Activated CD4-positive, alpha-beta T cell treated with anti-CD3 and anti-CD28 coated beads for 36 hours (primary cell): ENCODE measurements at regions not wholly inside any gene's neighbourhood (a gene's known extent, or its start where the extent isn't known, plus 50 kb on each side); places are given as distances from the start of the nearest gene placed in this dataset.
"Not testable (repeated sequence)": the region's sequence is repeated elsewhere in the genome, so short reads cannot be mapped to it uniquely, and the experiment has no call there.

ENCODE experiments used
- ATAC-seq: fragments of 200-7000 bp; cut with Tn5 transposase; one replicate; pipeline ENCODE4 v1.10.0; 2021; ENCODE audit warnings: mild to moderate bottlenecking, moderate library complexity
- CTCF ChIA-PET: fragments of 350-600 bp; sonication (Branson Sonifier 250); formaldehyde crosslinking; loops from one replicate; lab custom pipeline; 2021; ENCODE audit warnings: antibody characterized with exemption; lab: Charles Lee
- POLR2A ChIA-PET: fragments of 350-600 bp; sonication (Branson Sonifier 250); formaldehyde crosslinking; loops from one replicate; lab custom pipeline; 2021; ENCODE audit warnings: antibody characterized with exemption, inconsistent platforms; lab: Charles Lee
- DNase-seq: peaks from one replicate; pipeline ENCODE4 v3.0.0-alpha.2; 2020
- H3K27ac Mint-ChIP-seq: one replicate; pipeline ENCODE4 v1.8.0; 2021; ENCODE audit warnings: mixed read lengths
- H3K27me3 Mint-ChIP-seq: one replicate; pipeline ENCODE4 v1.8.0; 2021; ENCODE audit warnings: mixed read lengths
- H3K36me3 Mint-ChIP-seq: one replicate; pipeline ENCODE4 v1.8.0; 2021; ENCODE audit warnings: low read depth, mixed read lengths
- H3K4me1 Mint-ChIP-seq: one replicate; pipeline ENCODE4 v1.8.0; 2021; ENCODE audit warnings: mixed read lengths
- H3K4me3 Mint-ChIP-seq: one replicate; pipeline ENCODE4 v1.8.0; 2021; ENCODE audit warnings: mild to moderate bottlenecking, moderate library complexity, mixed read lengths
- H3K9me3 Mint-ChIP-seq: one replicate; pipeline ENCODE4 v1.8.0; 2021; ENCODE audit warnings: low read depth, mixed read lengths
- intact Hi-C, 2 experiments: fragments of 100-400 bp; cut with DNase I in 1 of 2; cut with micrococcal nuclease in 1 of 2; formaldehyde crosslinking; loops; one replicate each; pipeline versions ENCODE4 v1.14.2 to v1.15.1; 2022 to 2024; cut with DNase I, micrococcal nuclease

DNA sequence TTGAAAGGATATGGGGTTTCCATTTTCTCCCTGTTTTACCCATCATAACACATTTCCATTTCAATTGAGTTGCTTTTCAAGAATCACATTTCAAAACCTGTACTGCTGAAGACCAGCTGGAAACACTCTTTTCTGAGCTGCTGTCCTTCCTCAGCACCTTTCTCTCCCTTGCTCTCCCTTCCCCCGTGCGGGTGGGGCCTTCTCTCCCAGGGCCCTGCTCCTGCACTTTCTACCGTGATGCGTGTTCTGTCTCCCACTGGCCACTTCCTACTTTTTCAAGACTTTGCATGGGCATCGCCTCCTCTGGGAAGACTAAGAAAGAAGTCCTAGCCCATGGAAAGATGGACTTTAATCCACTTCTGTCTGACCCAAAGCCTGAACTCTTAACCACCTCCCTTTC lies 390.4 kb downstream of the PTPRU start:
- DNase-seq (no peak), ATAC-seq (no peak)
- ChIA-PET CTCF (no interaction called here), POLR2A (no interaction called here)
- no peak overlapping the region for H3K4me3 Mint-ChIP-seq
- H3K27ac Mint-ChIP-seq = no peak overlapping the region
- H3K36me3 Mint-ChIP-seq = no peaks in the 10 kb centered on the region
- intact Hi-C loops = no loop called here
- H3K27me3 Mint-ChIP-seq = peaks cover 7% of the 10 kb centered on the region
- peaks cover 2% of the 10 kb centered on the region for H3K9me3 Mint-ChIP-seq
- no peaks in the 10 kb centered on the region for H3K4me1 Mint-ChIP-seq

DNA sequence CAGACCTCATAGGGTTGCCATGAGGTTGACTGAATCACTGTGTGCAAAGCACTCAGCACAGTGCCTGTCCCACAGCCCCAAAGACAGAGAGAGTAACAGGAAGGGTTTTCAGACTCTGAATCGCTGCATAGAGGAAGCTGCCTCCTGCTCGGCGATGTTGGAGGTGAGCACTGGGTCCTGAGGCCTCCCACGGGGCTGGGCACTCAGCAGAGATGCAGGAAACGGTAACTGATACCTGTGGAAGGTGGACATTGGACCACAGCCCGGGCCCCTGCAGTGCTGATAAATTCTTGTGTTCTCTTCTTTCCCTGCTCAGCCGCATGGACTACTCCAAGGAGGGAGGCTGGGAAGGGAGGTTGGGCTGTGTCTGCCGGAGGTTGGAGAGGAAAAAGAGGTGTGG lies 389.7 kb downstream of the PTPRU start:
- H3K27ac Mint-ChIP-seq = no peak overlapping the region
- intact Hi-C loops = no loop called here
- no peaks in the 10 kb centered on the region for H3K36me3 Mint-ChIP-seq
- peaks cover 10% of the 10 kb centered on the region for H3K27me3 Mint-ChIP-seq
- H3K4me3 Mint-ChIP-seq = no peak overlapping the region
- ChIA-PET POLR2A (no interaction called here), CTCF (no interaction called here)
- ATAC-seq (no peak), DNase-seq (no peak)
- H3K9me3 Mint-ChIP-seq = peaks cover 2% of the 10 kb centered on the region
- no peaks in the 10 kb centered on the region for H3K4me1 Mint-ChIP-seq

DNA sequence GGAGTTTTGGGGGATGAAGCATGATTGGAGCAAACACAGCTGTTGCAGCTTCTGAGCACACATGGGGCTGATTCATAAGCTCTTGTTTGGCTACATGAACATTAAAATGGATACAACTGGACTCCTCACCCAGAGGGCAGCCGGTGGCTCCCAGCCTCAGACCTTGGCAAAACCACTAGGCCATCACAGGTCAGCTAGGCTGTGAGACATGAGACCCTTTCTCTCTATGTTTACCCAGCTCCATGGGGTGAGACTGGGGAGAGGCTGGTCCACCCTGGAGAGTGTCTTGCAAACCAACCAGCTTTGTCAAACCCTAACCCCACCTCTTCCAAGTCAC lies 388.7 kb downstream of the PTPRU start:
- CTCF ChIA-PET = interaction anchor here (0.7 kb wide), 1 partner anchor 19 kb away, joined by 3 read pairs; no protein-coding TSS in a partner anchor
- POLR2A ChIA-PET = no interaction called here
- no peak for DNase-seq
- no peak for ATAC-seq
- Mint-ChIP-seq H3K27ac (no peak overlapping the region), H3K4me1 (no peaks in the 10 kb centered on the region), H3K9me3 (peaks cover 2% of the 10 kb centered on the region), H3K36me3 (no peaks in the 10 kb centered on the region), H3K4me3 (no peak overlapping the region), H3K27me3 (peaks cover 10% of the 10 kb centered on the region)
- intact Hi-C loops = no loop called here

GRCh38 chr1:29624320-29625083 lies 388.2 kb downstream of the PTPRU start:
- POLR2A ChIA-PET = no interaction called here

GRCh38 chr1:29623501-29623900 lies 387.2 kb downstream of the PTPRU start:
- Mint-ChIP-seq H3K4me3 (no peak overlapping the region), H3K36me3 (no peaks in the 10 kb centered on the region), H3K9me3 (peaks cover 2% of the 10 kb centered on the region), H3K27me3 (peaks cover 7% of the 10 kb centered on the region), H3K27ac (no peak overlapping the region), H3K4me1 (no peaks in the 10 kb centered on the region)
- ChIA-PET CTCF (interaction anchor here (1.2 kb wide), 1 partner anchor 12 kb away, joined by 3 read pairs; no protein-coding TSS in a partner anchor), POLR2A (no interaction called here)
- intact Hi-C loops = no loop called here
- DNase-seq = no peak
- ATAC-seq = no peak

More at GRCh38 chr1:29624320-29625083, 388.2 kb downstream of the PTPRU start:
- DNase-seq (no peak), ATAC-seq (no peak)
- no peak overlapping the region for H3K27ac Mint-ChIP-seq
- H3K9me3 Mint-ChIP-seq = peaks cover 2% of the 10 kb centered on the region
- intact Hi-C loops = no loop called here
- H3K4me3 Mint-ChIP-seq = no peak overlapping the region
- CTCF ChIA-PET = interaction anchor here (0.7 kb wide), 1 partner anchor 20 kb away, joined by 3 read pairs; no protein-coding TSS in a partner anchor
- no peaks in the 10 kb centered on the region for H3K36me3 Mint-ChIP-seq
- H3K4me1 Mint-ChIP-seq = no peaks in the 10 kb centered on the region
- peaks cover 10% of the 10 kb centered on the region for H3K27me3 Mint-ChIP-seq

- ChIA-PET CTCF (interaction anchor here (1.2 kb wide), 1 partner anchor 10 kb away, joined by 3 read pairs; no protein-coding TSS in a partner anchor), POLR2A (no interaction called here)
- Mint-ChIP-seq H3K27me3 (peaks cover 7% of the 10 kb centered on the region), H3K9me3 (no peaks in the 10 kb centered on the region), H3K36me3 (no peaks in the 10 kb centered on the region), H3K4me3 (no peak overlapping the region), H3K4me1 (no peaks in the 10 kb centered on the region), H3K27ac (no peak overlapping the region)
- ATAC-seq (no peak), DNase-seq (no peak)
- intact Hi-C loops = no loop called here
Measured at GRCh38 chr1:29621826-29622435, 385.6 kb downstream of the PTPRU start.

- intact Hi-C loops = no loop called here
- no peaks in the 10 kb centered on the region for H3K4me1 Mint-ChIP-seq
- H3K27me3 Mint-ChIP-seq = peaks cover 12% of the 10 kb centered on the region
- POLR2A ChIA-PET = no interaction called here
- H3K9me3 Mint-ChIP-seq = no peaks in the 10 kb centered on the region
- DNase-seq (no peak), ATAC-seq (no peak)
- no peak overlapping the region for H3K27ac Mint-ChIP-seq
- H3K4me3 Mint-ChIP-seq = no peak overlapping the region
- CTCF ChIA-PET = no interaction called here
- no peaks in the 10 kb centered on the region for H3K36me3 Mint-ChIP-seq
Measured at GRCh38 chr1:29620631-29621030, 384.3 kb downstream of the PTPRU start.

DNA sequence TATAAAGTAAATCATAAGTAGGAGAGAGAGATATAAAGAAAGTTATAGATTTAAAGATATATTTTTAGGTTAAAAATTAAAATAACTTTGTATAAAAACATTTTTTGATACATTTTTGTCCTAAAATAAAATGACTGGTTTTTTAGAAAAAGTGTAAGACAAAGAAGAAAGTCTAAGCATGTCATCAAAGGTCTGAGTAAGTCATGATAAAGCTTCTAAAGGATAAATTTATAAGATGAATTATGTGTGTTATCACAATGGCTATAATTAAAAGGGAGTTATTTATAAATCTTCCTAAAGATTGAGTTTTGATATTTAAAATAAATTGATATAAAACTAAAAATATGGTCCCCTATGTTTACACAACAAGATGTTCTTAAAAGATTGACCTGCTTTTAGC lies 370.9 kb downstream of the PTPRU start:
- no peaks in the 10 kb centered on the region for H3K9me3 Mint-ChIP-seq
- ATAC-seq (no peak), DNase-seq (no peak)
- ChIA-PET CTCF (interaction anchor here (0.6 kb wide), 1 partner anchor 1112 kb away, joined by 3 read pairs; no protein-coding TSS in a partner anchor), POLR2A (no interaction called here)
- H3K4me3 Mint-ChIP-seq = no peak overlapping the region
- no peaks in the 10 kb centered on the region for H3K36me3 Mint-ChIP-seq
- H3K27ac Mint-ChIP-seq = no peak overlapping the region
- no peaks in the 10 kb centered on the region for H3K4me1 Mint-ChIP-seq
- intact Hi-C loops = no loop called here
- H3K27me3 Mint-ChIP-seq = peaks cover 10% of the 10 kb centered on the region

DNA sequence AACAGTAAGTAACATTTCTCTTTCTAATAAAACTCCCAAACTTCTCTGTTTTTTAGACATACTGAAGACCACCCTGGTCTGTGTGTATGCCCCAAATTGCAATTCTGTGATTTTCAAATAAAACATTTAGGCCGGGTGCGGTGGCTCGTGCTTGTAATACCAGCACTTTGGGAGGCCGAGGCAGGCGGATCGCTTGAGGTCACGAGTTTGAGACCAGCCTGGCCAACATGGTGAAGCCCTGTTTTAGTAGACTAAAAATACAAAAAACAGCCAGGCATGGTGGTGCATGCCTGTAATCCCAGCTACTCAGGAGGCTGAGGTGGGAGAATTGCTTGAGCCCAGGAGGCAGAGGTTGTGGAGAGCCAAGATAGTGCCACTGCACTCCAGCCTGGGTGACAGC lies 368.5 kb downstream of the PTPRU start:
- H3K9me3 Mint-ChIP-seq, intact Hi-C loops, DNase-seq, POLR2A ChIA-PET, H3K36me3 Mint-ChIP-seq, CTCF ChIA-PET, H3K4me3 Mint-ChIP-seq, H3K4me1 Mint-ChIP-seq, H3K27ac Mint-ChIP-seq, ATAC-seq: not testable (repeated sequence)
- peaks cover 12% of the 10 kb centered on the region for H3K27me3 Mint-ChIP-seq

DNA sequence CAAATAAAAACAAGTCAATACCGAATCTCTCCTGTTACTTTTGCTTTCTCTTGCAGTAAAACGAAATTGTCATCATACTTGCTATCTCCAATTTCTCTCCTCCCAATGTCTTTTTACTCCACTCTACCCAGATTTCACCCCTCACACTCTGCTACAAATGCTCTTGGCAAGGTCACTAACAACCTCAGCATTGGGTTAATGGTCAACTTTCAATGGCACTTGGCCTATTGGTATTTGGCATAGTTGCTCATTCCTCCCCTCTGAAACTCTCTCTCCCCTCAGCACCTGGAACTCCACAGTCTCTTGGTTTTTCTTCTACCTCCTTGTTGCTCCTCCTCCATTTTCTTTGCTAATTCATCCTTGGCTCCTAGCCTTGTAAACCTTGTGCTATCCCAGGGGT lies 367.3 kb downstream of the PTPRU start:
- POLR2A ChIA-PET = no interaction called here
- Mint-ChIP-seq H3K4me1 (no peaks in the 10 kb centered on the region), H3K4me3 (no peak overlapping the region), H3K9me3 (no peaks in the 10 kb centered on the region), H3K36me3 (no peaks in the 10 kb centered on the region), H3K27me3 (peaks cover 14% of the 10 kb centered on the region), H3K27ac (no peak overlapping the region)
- CTCF ChIA-PET = no interaction called here
- intact Hi-C loops = no loop called here
- ATAC-seq = no peak
- no peak for DNase-seq

DNA sequence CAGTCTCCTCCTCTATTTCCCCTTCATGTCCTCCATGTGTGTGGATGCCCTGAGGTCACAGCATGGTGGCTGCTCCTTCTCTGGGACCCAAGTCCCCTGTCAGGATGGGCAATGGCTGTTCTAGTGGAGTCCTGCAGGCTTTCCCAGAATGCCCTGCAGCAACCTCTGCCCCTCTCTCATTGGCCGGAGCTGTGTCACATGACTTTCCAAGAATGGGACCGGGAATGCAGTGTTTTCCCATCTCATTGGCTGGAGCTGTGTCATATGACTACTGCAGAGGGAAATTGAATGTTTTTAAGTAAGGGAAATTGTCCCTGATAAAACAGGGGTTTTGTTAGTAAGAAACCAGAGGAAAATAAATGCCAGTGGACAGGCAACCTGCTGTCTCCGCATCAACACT lies 365.9 kb downstream of the PTPRU start:
- DNase-seq = no peak
- no peak overlapping the region for H3K27ac Mint-ChIP-seq
- ATAC-seq = no peak
- H3K4me1 Mint-ChIP-seq = no peaks in the 10 kb centered on the region
- no peaks in the 10 kb centered on the region for H3K36me3 Mint-ChIP-seq
- intact Hi-C loops = no loop called here
- H3K9me3 Mint-ChIP-seq = no peaks in the 10 kb centered on the region
- ChIA-PET POLR2A (no interaction called here), CTCF (no interaction called here)
- H3K4me3 Mint-ChIP-seq = no peak overlapping the region
- peaks cover 9% of the 10 kb centered on the region for H3K27me3 Mint-ChIP-seq

DNA sequence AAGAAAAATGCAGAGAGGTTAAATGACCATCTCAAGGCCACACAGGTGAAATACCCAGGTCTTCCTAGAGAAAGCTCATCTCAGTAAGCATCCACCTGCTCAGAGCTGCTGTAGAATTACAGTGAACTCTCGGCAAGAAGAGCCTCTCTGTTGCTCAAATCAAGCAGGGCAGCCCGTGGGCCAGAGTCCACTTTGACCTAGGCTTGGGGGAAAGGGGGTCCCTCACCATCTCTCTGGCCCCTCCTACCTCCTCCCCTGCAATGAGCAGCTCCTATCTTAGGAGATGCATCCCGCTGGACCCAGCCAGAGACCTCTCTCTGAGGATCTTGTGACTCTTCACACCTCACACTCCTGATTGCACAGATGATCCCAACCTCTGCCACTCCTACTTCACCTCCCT lies 364.7 kb downstream of the PTPRU start:
- POLR2A ChIA-PET = no interaction called here
- Mint-ChIP-seq H3K9me3 (no peaks in the 10 kb centered on the region), H3K27ac (no peak overlapping the region), H3K27me3 (peaks cover 9% of the 10 kb centered on the region), H3K4me1 (no peaks in the 10 kb centered on the region), H3K4me3 (no peak overlapping the region), H3K36me3 (no peaks in the 10 kb centered on the region)
- intact Hi-C loops = no loop called here
- DNase-seq = no peak
- ATAC-seq = no peak
- CTCF ChIA-PET = no interaction called here
